ENCODE measurements at regions not wholly inside any gene's neighbourhood (a gene's known extent, or its start where the extent isn't known, plus 50 kb on each side); places are given as distances from the start of the nearest gene placed in this dataset.

GRCh38 chr6:19368511-19368910 is 468.7 kb upstream of the ID4 start:
- Histone ChIP-seq H3K4me3 (replicated peaks in 1 of 2; ENCODE audit: low read depth in 1 of 2, low read length in 2 of 2) (no peak overlapping the region), H3K36me3 (ENCODE audit: control insufficient read depth in 1 of 2, insufficient read depth in 2 of 2, low read length in 2 of 2) (no peaks in the 10 kb centered on the region), H3K4me2 (ENCODE audit: low read length) (no peak overlapping the region), H4K20me1 (ENCODE audit: insufficient read depth) (no peaks in the 10 kb centered on the region), H3K27me3 (ENCODE audit: insufficient read depth, low read length) (no peaks in the 10 kb centered on the region), H3K9me2 (ENCODE audit: insufficient read depth) (no peaks in the 10 kb centered on the region), H3K9ac (ENCODE audit: low read length) (no peak overlapping the region), H3K4me1 (ENCODE audit: control insufficient read depth in 1 of 2, insufficient read depth in 2 of 2, low read length in 2 of 2) (peaks cover 0 to 7% of the 10 kb centered on the region in 2 experiments; a peak in 1 of 4 replicates), H3K9me3 (ENCODE audit: control insufficient read depth in 1 of 2, insufficient read depth in 1 of 2, low read depth in 1 of 2, low read length in 2 of 2) (no peaks in the 10 kb centered on the region), H2AFZ (ENCODE audit: low read depth, low read length, poor library complexity, severe bottlenecking) (no peak overlapping the region), H3K27ac (ENCODE audit: low read depth, low read length) (no peak overlapping the region), H3K79me2 (ENCODE audit: insufficient read depth, low read length) (no peaks in the 10 kb centered on the region)
- ATAC-seq: peak; percentile 57; the same call in 1 of the 2 replicates
- CTCF ChIA-PET: no interaction called here
- intact Hi-C loops (cut with micrococcal nuclease): no loop called here
- BruUV-seq (replicated peaks): no TSS peak
- POLR2A ChIA-PET: no interaction called here
- RAD21 ChIA-PET (ENCODE audit: low non-redundant PET in 1 of 2, low total read pairs in 2 of 2, uncharacterized antibody in 2 of 2, unreplicated experiment in 2 of 2): no interaction called here
- TF ChIP-seq JUND (IDR thresholded peaks at IDR 0.05): peak; percentile 13; the same call in 1 of the 2 replicates
- TF ChIP-seq FOSL1 (IDR thresholded peaks at IDR 0.05; ENCODE audit: low read depth): 0 out of 2 replicates have a peak, but pooled peaks have one; percentile 27
- no peak for TF ChIP-seq YY1 (IDR thresholded peaks at IDR 0.05; ENCODE audit: extremely low read depth, insufficient replicate concordance, low read depth, low read length)
- peak; percentile 61 for TF ChIP-seq RAD21 (IDR thresholded peaks at IDR 0.05; ENCODE audit: low read depth)
- DNase-seq (ENCODE audit: low read depth, low spot score): peak; percentile 6

GRCh38 chr6:19369785-19370184 is 467.4 kb upstream of the ID4 start:
- DNase-seq (ENCODE audit: low read depth, low spot score): no peak
- no peak overlapping the region for H3K27ac ChIP-seq (ENCODE audit: low read depth, low read length)
- no peak overlapping the region for H3K9ac ChIP-seq (ENCODE audit: low read length)
- no peaks in the 10 kb centered on the region for H4K20me1 ChIP-seq (ENCODE audit: insufficient read depth)
- CTCF ChIA-PET: no interaction called here
- no peaks in the 10 kb centered on the region for H3K36me3 ChIP-seq (ENCODE audit: control insufficient read depth in 1 of 2, insufficient read depth in 2 of 2, low read length in 2 of 2)
- H3K9me2 ChIP-seq (ENCODE audit: insufficient read depth): no peaks in the 10 kb centered on the region
- no peak overlapping the region for H3K4me3 ChIP-seq (replicated peaks in 1 of 2; ENCODE audit: low read depth in 1 of 2, low read length in 2 of 2)
- H3K27me3 ChIP-seq (ENCODE audit: insufficient read depth, low read length): no peaks in the 10 kb centered on the region
- intact Hi-C loops (cut with micrococcal nuclease): no loop called here
- peaks cover 0 to 7% of the 10 kb centered on the region in 2 experiments; a peak in 1 of 4 replicates for H3K4me1 ChIP-seq (ENCODE audit: control insufficient read depth in 1 of 2, insufficient read depth in 2 of 2, low read length in 2 of 2)
- RAD21 ChIA-PET (ENCODE audit: low non-redundant PET in 1 of 2, low total read pairs in 2 of 2, uncharacterized antibody in 2 of 2, unreplicated experiment in 2 of 2): no interaction called here
- no peaks in the 10 kb centered on the region for H3K79me2 ChIP-seq (ENCODE audit: insufficient read depth, low read length)
- H3K9me3 ChIP-seq (ENCODE audit: control insufficient read depth in 1 of 2, insufficient read depth in 1 of 2, low read depth in 1 of 2, low read length in 2 of 2): no peaks in the 10 kb centered on the region
- no peak for ATAC-seq
- POLR2A ChIA-PET: no interaction called here
- H3K4me2 ChIP-seq (ENCODE audit: low read length): no peak overlapping the region
- BruUV-seq (replicated peaks): no TSS peak
- H2AFZ ChIP-seq (ENCODE audit: low read depth, low read length, poor library complexity, severe bottlenecking): no peak overlapping the region
- TF ChIP-seq CBX3 (IDR thresholded peaks at IDR 0.05; ENCODE audit: low read depth) (no peak), CEBPB (IDR thresholded peaks at IDR 0.05; ENCODE audit: low read depth) (no peak), EZH2phosphoT487 (IDR thresholded peaks at IDR 0.05; ENCODE audit: borderline replicate concordance) (no peak), CTCF (IDR thresholded peaks at IDR 0.05 in 2 of 3, conservative IDR thresholded peaks at IDR 0.05 in 1 of 3; ENCODE audit: borderline replicate concordance in 1 of 3, insufficient read depth in 1 of 3, low read depth in 2 of 3, low read length in 2 of 3) (no peak), MAX (IDR thresholded peaks at IDR 0.05) (no peak), ATF3 (IDR thresholded peaks at IDR 0.05) (no peak), POLR2A (IDR thresholded peaks at IDR 0.05; ENCODE audit: borderline replicate concordance, extremely low read depth, insufficient read depth, insufficient read length) (no peak), RAD21 (IDR thresholded peaks at IDR 0.05; ENCODE audit: low read depth) (no peak), ZBTB33 (IDR thresholded peaks at IDR 0.05; ENCODE audit: extremely low read depth, insufficient replicate concordance, low read length) (no peak), ZNF274 (IDR thresholded peaks at IDR 0.05; ENCODE audit: low read depth, low read length) (no peak), POLR2AphosphoS5 (IDR thresholded peaks at IDR 0.05; ENCODE audit: low read depth, low read length) (no peak), FOSL1 (IDR thresholded peaks at IDR 0.05; ENCODE audit: low read depth) (no peak), SIN3A (IDR thresholded peaks at IDR 0.05; ENCODE audit: low read depth) (no peak), ELF1 (IDR thresholded peaks at IDR 0.05; ENCODE audit: borderline replicate concordance, low read depth) (no peak), ZFX (IDR thresholded peaks at IDR 0.05) (no peak), SP1 (IDR thresholded peaks at IDR 0.05; ENCODE audit: low read depth) (no peak), EZH2 (IDR thresholded peaks at IDR 0.05) (no peak), YY1 (IDR thresholded peaks at IDR 0.05; ENCODE audit: extremely low read depth, insufficient replicate concordance, low read depth, low read length) (no peak)
